Epithelial cell of proximal tubule (primary cell): ENCODE measurements at regions not wholly inside any gene's neighbourhood (a gene's known extent, or its start where the extent isn't known, plus 50 kb on each side); places are given as distances from the start of the nearest gene placed in this dataset.

Experiments
- DNase-seq: peaks from one replicate; pipeline ENCODE4 v3.0.0-alpha.2; 2011; ENCODE audit warnings: low read depth
- H3K4me3 ChIP-seq: 2 replicates; pipeline ENCODE4 v1.5.1; 2011; ENCODE audit warnings: low read depth, mild to moderate bottlenecking, low read length
- TF ChIP-seq, protein P1 (sequence below): conservative IDR thresholded peaks from 2 replicates; pipeline ENCODE4 v1.5.1; 2012; ENCODE audit warnings: low read depth, mild to moderate bottlenecking, low read length

DNA sequence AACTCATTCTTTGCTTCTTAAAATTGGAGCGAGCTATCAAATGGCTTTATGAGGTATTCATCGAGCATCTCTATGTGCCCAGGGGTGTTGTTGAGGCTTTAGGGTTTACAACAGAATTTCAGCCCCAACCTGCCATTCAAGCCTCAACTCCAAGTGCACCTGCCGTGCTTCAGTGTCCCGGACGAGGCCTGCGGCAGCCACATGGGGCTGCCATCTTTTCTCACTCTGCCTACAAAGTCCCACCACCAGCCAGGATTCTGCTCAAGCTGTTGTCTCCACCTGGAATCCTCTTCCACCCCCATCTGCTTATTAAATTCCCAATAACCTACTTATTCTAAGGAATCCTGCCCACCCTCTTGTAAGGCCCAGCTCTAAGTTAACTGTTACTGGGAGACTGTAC is 242.4 kb downstream of the OPA1 start:
- DNase-seq: no peak
- H3K4me3 ChIP-seq: no peak overlapping the region
- TF ChIP-seq, protein P1, sequence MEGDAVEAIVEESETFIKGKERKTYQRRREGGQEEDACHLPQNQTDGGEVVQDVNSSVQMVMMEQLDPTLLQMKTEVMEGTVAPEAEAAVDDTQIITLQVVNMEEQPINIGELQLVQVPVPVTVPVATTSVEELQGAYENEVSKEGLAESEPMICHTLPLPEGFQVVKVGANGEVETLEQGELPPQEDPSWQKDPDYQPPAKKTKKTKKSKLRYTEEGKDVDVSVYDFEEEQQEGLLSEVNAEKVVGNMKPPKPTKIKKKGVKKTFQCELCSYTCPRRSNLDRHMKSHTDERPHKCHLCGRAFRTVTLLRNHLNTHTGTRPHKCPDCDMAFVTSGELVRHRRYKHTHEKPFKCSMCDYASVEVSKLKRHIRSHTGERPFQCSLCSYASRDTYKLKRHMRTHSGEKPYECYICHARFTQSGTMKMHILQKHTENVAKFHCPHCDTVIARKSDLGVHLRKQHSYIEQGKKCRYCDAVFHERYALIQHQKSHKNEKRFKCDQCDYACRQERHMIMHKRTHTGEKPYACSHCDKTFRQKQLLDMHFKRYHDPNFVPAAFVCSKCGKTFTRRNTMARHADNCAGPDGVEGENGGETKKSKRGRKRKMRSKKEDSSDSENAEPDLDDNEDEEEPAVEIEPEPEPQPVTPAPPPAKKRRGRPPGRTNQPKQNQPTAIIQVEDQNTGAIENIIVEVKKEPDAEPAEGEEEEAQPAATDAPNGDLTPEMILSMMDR: no peak

GRCh38 chr3:193836511-193836910 is 243.5 kb downstream of the OPA1 start:
- TF ChIP-seq, protein P1: no peak
- no peak overlapping the region for H3K4me3 ChIP-seq
- DNase-seq: no peak

DNA sequence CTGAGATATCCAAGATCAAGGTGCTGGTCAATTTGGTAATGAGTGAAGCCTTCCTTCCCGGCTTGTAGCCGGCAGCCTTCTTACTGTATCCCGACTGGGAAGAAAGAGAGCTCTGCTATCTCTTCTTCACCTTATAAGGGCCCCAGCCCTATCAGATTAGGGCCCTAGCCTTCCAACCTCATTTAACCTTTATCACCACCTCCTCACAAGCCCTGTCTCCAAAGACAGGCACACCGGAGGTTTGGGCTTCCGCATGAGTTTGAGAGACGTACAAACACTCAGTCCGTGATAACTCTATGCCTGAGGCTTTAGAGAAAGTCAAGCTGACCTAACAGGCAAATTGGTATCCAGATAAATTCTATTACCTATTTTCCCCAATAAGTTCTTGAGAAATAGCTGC is 243.9 kb downstream of the OPA1 start:
- no peak overlapping the region for H3K4me3 ChIP-seq
- no peak for DNase-seq
- TF ChIP-seq, protein P1: no peak

- TF ChIP-seq, protein P1: no peak
- H3K4me3 ChIP-seq: no peak overlapping the region
- no peak for DNase-seq
Measured at GRCh38 chr3:193837347-193837827, 244.4 kb downstream of the OPA1 start.

- TF ChIP-seq, protein P1: no peak
- H3K4me3 ChIP-seq: no peak overlapping the region
- no peak for DNase-seq
Measured at GRCh38 chr3:193840111-193840641, 247.2 kb downstream of the OPA1 start.

- H3K4me3 ChIP-seq: no peak overlapping the region
- TF ChIP-seq, protein P1: no peak
- DNase-seq: no peak
Measured at GRCh38 chr3:193841581-193841980, 248.6 kb downstream of the OPA1 start.
